Type B pancreatic cell (in vitro differentiated cells): ENCODE measurements at regions not wholly inside any gene's neighbourhood (a gene's known extent, or its start where the extent isn't known, plus 50 kb on each side); places are given as distances from the start of the nearest gene placed in this dataset.

Experiments
- DNase-seq: peaks from one replicate; pipeline ENCODE4 v3.0.0; 2021; ENCODE audit warnings: mixed read lengths; ENCODE audit not compliant: unreplicated experiment; ENCODE audit errors: extremely low spot score
- H3K27ac Mint-ChIP-seq: 2 replicates; pipeline ENCODE4 v1.8.0; 2021; ENCODE audit warnings: mild to moderate bottlenecking, mixed read lengths
- H3K27me3 Mint-ChIP-seq: 2 replicates; pipeline ENCODE4 v1.8.0; 2021; ENCODE audit warnings: mixed read lengths
- H3K36me3 Mint-ChIP-seq: 2 replicates; pipeline ENCODE4 v1.8.0; 2021; ENCODE audit warnings: mixed read lengths
- H3K4me1 Mint-ChIP-seq: one replicate; pipeline ENCODE4 v1.8.0; 2021; ENCODE audit warnings: mixed read lengths; ENCODE audit not compliant: unreplicated experiment
- H3K4me3 Mint-ChIP-seq: 2 replicates; pipeline ENCODE4 v1.8.0; 2021; ENCODE audit warnings: mild to moderate bottlenecking, mixed read lengths
- H3K9me3 Mint-ChIP-seq: 2 replicates; pipeline ENCODE4 v1.8.0; 2021; ENCODE audit warnings: mixed read lengths
- TF ChIP-seq, protein P1 (sequence below): fragments of 200-600 bp; sonication (generic); conservative IDR thresholded peaks from 2 replicates; pipeline ENCODE4 v1.5.0; 2021; ENCODE audit warnings: antibody characterized with exemption, mild to moderate bottlenecking

DNA sequence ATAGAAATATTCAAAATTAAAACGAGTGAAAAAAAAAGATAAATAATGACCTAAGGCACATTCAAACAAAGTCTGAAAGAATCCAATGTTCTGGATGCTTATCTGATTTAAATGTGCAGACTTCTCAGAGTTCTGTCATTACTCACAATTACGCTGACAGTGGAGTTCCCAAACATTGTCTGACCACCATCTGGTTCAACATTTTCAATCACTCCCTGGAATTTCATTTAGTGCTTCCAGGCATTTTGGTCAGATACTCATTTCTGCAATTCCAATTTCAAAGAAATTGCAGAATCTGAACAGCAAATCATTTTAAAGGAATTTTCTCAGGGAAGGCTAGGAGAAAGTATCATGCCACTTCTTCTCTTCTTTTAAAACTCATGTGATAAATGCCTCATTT, 398.2 kb upstream of the PDE3A start:
- TF ChIP-seq, protein P1, sequence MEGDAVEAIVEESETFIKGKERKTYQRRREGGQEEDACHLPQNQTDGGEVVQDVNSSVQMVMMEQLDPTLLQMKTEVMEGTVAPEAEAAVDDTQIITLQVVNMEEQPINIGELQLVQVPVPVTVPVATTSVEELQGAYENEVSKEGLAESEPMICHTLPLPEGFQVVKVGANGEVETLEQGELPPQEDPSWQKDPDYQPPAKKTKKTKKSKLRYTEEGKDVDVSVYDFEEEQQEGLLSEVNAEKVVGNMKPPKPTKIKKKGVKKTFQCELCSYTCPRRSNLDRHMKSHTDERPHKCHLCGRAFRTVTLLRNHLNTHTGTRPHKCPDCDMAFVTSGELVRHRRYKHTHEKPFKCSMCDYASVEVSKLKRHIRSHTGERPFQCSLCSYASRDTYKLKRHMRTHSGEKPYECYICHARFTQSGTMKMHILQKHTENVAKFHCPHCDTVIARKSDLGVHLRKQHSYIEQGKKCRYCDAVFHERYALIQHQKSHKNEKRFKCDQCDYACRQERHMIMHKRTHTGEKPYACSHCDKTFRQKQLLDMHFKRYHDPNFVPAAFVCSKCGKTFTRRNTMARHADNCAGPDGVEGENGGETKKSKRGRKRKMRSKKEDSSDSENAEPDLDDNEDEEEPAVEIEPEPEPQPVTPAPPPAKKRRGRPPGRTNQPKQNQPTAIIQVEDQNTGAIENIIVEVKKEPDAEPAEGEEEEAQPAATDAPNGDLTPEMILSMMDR, result no peak
- peaks cover 6% of the 10 kb centered on the region for H3K27me3 Mint-ChIP-seq
- no peak for DNase-seq
- peaks cover 6% of the 10 kb centered on the region for H3K36me3 Mint-ChIP-seq
- H3K4me3 Mint-ChIP-seq, result peak overlapping the region; percentile 31
- peaks cover 37% of the 10 kb centered on the region for H3K4me1 Mint-ChIP-seq
- peak overlapping the region; percentile 70 for H3K27ac Mint-ChIP-seq
- H3K9me3 Mint-ChIP-seq, result peaks cover 5% of the 10 kb centered on the region

DNA sequence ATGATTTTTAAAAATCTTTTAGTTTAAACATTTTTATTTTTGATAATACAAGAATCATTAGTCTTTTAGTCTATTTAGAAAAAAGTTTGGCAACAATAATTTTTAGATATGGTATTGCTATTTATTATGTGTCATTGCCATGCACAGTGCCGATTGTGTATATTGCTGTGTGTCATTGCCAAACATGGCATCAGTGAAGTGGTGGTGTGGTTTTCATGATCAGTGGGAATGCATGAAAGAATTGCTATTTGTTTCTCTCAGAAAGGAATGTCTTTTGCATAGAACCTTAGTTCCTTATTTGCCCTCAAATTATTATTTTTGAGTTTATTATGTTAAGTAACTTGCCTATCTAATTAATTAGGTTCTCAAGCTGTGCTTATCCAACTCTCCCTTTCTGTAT, 397.5 kb upstream of the PDE3A start:
- Mint-ChIP-seq H3K4me3 (peak overlapping the region; percentile 71), H3K27ac (peak overlapping the region; percentile 95), H3K36me3 (peaks cover 9% of the 10 kb centered on the region), H3K9me3 (peaks cover 5% of the 10 kb centered on the region), H3K27me3 (peaks cover 6% of the 10 kb centered on the region), H3K4me1 (peaks cover 37% of the 10 kb centered on the region)
- TF ChIP-seq, protein P1, result no peak
- DNase-seq, result no peak

DNA sequence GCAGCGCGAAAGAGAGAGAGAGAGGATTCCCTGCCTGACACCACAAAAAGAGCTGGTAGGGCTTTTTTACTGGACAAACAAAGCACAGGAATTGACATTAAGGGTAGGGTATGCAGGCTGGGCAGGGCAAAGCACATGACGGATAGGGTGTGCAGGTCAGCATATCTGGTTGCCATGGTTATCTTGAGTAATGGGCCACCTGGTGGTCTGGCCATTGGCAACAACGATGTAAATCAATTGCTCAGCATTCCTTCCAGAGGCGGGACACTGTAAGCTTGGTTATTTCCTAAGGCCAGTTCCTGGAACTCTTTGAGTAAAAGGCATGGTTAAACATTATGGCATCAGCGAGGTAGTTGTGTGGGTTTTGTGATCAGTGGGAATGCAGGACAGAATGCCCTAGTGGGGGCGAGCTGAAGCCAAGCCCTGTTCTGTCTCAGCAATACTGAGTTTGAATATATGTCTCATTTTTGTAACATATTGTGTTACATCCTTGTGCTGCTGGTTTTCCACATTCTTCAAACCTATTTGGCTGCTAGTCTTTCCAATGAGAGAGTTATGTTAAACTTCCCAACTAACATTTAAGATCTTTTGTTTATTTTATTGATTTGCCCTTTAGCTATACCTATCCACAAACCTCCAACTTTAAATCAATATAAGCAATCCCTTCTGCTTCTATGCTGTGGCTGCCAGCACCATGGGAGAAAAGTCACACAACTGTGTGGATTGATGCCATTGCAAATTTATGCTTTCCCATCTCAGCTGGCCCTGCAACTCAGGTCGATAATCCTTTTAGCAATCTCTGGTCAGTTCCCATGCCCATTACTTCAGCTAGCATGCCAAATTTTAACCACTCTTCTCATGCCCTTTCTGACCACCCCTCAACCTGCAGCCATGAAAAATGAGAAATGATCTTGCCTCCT, 396.7 kb upstream of the PDE3A start:
- TF ChIP-seq, protein P1, result peak; percentile 39
- Mint-ChIP-seq H3K4me1 (peaks cover 37% of the 10 kb centered on the region), H3K4me3 (peak overlapping the region; percentile 71)

DNA sequence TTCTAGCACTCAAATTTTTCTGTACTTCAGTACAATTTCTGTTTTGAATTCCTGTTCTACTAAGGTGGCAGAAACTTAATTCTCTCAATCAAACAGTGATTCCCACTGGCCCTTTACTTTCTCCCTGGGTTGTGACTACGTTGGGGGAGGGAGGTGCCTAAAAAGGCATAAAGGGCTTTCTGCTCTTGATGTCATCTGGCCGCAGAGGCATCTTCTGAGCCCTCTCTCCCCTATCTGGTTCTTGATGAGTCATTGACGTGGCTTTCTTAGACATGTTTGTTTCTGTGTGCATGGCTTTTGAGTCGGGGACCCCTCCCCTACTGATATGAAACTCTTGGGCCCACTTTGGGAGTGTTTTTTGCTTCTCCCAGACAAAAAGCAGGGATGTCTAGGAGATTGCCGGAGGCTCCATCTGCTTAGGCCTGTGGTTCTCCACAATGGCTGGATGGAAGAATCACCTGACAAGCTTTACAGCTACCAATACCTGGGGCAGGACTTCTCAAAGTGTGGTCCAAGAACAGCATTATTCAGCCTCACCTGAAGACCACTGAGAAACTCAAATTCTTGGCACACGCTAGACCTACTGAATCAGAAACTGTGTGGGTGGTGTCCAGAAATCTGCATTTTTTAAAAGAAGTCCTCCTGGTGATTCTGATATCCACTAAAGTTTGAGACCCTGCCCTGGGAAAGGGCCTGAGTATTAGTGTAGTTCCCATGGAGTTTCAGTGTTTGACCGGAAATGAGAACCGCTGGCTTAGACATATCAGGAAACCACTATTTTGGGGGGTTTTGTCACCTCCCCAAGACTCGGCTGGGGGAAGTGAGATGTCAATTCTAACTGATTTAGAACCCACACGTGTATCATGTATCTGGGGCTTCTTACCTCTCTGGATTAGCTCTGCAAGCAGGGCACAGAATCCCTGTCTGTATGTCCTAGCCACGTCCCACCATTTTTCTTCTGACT, 395.7 kb upstream of the PDE3A start:
- TF ChIP-seq, protein P1, result no peak
- H3K27ac Mint-ChIP-seq, result peak overlapping the region; percentile 95
- DNase-seq, result no peak
- H3K9me3 Mint-ChIP-seq, result peaks cover 2% of the 10 kb centered on the region
- H3K4me1 Mint-ChIP-seq, result peaks cover 29% of the 10 kb centered on the region
- peaks cover 9% of the 10 kb centered on the region for H3K27me3 Mint-ChIP-seq
- peaks cover 9% of the 10 kb centered on the region for H3K36me3 Mint-ChIP-seq
- peak overlapping the region; percentile 71 for H3K4me3 Mint-ChIP-seq

More for the DNA sequence above, 396.7 kb upstream of the PDE3A start:
- peak; percentile 74 for DNase-seq
- H3K27me3 Mint-ChIP-seq, result peaks cover 6% of the 10 kb centered on the region
- peak overlapping the region; percentile 95 for H3K27ac Mint-ChIP-seq
- H3K9me3 Mint-ChIP-seq, result peaks cover 5% of the 10 kb centered on the region
- peaks cover 9% of the 10 kb centered on the region for H3K36me3 Mint-ChIP-seq

DNA sequence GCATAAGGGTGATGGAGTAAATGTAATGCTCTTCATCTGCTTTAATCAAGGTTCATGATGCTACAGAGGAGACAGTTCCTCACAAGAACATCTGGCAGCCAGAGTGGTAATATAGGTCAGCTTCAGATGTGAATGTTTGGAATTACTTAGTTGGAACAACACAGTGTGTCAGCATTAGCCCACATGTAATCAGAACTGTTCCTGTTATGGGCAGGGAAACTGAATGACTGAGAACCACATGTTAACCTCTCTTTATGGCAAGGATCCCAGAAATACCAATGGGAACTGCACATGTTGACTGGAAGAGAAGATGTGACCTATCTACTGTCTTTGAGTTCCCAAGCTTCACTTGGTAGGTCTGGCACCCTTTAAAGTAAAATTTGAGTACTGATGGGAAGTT, 390.1 kb upstream of the PDE3A start:
- H3K36me3 Mint-ChIP-seq, result peaks cover 13% of the 10 kb centered on the region
- peaks cover 19% of the 10 kb centered on the region for H3K27me3 Mint-ChIP-seq
- peaks cover 12% of the 10 kb centered on the region for H3K9me3 Mint-ChIP-seq
- H3K4me1 Mint-ChIP-seq, result no peaks in the 10 kb centered on the region
- no peak overlapping the region for H3K27ac Mint-ChIP-seq
- TF ChIP-seq, protein P1, result no peak
- DNase-seq, result no peak
- H3K4me3 Mint-ChIP-seq, result no peak overlapping the region
